GM12875 (cell line): ENCODE measurements at regions not wholly inside any gene's neighbourhood (a gene's known extent, or its start where the extent isn't known, plus 50 kb on each side); places are given as distances from the start of the nearest gene placed in this dataset.

ENCODE experiments used
- H3K4me3 ChIP-seq: one replicate; pipeline ENCODE4 v1.5.1; 2011; ENCODE audit warnings: low read depth, low read length, control low read depth
- TF ChIP-seq, protein P1 (sequence below): IDR thresholded peaks from 2 replicates; pipeline ENCODE4 v1.5.1; 2011; ENCODE audit warnings: low read depth, mild to moderate bottlenecking, control low read depth, inconsistent platforms, low read length, moderate library complexity, borderline replicate concordance; ENCODE audit not compliant: insufficient read depth

DNA sequence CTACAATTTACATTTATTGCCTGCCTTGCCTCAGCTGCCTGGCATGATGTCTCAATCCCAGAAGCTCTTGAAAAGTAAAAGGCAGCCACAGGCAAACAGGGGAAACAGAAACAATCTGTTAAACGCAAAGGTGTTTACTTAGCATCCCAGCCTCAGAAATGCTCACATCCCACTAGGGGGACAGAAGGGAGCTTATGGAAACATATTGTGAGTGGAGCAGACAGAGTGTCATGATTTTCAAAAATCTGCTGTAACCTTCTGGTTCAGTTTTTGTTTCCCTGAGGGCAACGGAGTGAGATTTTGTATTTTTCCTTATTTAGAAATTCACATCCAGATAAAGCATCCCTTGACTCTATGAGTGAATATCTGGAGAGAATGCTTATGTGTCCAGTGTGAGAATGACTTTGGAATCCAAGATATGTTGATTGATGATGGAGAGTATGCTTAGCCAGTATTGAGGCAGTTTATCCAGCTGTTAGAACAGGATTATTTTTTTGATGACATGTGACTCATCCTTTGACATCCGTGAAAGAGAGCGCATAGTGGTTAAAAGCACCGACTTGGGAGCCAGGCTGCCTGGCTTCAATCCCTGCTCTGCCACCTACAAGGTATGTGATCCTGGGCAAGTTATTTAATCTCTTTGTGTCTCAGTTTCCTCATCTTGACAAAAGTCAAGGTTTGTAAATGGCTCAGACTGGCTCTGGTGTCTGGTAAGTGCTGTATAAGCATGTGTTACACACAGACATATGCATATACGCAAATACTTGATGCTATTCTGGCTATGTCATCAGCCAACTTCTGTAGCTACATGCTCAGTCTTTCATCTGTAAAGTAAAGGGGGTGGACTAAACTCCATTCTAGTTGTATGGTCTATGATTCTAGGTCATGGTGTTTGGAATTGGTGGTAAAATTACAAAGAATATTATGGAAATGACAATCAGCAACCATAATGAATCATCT, 381.2 kb downstream of the RAPGEF2 start:
- TF ChIP-seq, protein P1, sequence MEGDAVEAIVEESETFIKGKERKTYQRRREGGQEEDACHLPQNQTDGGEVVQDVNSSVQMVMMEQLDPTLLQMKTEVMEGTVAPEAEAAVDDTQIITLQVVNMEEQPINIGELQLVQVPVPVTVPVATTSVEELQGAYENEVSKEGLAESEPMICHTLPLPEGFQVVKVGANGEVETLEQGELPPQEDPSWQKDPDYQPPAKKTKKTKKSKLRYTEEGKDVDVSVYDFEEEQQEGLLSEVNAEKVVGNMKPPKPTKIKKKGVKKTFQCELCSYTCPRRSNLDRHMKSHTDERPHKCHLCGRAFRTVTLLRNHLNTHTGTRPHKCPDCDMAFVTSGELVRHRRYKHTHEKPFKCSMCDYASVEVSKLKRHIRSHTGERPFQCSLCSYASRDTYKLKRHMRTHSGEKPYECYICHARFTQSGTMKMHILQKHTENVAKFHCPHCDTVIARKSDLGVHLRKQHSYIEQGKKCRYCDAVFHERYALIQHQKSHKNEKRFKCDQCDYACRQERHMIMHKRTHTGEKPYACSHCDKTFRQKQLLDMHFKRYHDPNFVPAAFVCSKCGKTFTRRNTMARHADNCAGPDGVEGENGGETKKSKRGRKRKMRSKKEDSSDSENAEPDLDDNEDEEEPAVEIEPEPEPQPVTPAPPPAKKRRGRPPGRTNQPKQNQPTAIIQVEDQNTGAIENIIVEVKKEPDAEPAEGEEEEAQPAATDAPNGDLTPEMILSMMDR, result no peak

DNA sequence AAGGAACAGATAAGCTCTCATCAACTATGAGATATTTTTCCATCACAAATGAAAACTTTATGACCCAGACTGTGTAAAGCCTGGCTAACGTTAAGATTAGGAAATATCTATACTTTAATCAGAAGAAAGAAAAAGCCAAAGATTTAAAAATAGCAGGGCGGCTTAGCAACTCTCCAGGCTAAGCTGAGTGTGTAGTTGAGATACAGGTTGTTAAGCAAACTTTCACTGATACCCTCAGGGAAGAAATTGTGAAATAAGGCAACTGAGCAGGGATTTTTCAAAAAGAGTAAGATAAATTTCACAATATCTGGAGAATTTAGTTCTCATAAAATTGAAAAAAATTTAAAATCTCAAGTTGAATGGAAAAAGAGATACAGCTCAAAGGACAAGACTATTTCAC, 382.0 kb downstream of the RAPGEF2 start:
- no peak overlapping the region for H3K4me3 ChIP-seq
- TF ChIP-seq, protein P1, result no peak

More for the DNA sequence above, 381.2 kb downstream of the RAPGEF2 start:
- no peak overlapping the region for H3K4me3 ChIP-seq

DNA sequence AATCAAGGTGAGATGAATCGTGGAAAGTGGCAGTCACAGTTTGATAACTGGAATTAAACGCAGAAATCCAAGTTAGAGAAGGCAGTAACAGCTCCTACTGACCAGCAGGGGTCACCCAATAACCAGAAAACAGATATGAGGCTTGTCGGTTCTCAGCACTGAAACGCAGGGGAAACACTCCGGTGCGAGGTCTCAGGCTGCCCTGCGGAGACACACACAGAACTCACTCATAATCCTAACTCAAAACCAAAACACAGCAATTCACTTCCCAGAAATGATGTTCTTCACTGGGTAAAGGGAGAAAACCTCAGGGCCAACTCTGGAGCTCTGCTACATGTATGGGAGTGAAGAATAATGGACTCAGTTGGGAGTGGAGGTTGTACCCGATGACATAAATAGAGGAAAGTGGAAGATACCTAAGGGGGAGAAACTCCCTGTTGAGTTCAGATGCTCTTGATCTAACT, 384.4 kb downstream of the RAPGEF2 start:
- no peak overlapping the region for H3K4me3 ChIP-seq
- TF ChIP-seq, protein P1, result peak; percentile 67; the same call in 1 of the 2 replicates

DNA sequence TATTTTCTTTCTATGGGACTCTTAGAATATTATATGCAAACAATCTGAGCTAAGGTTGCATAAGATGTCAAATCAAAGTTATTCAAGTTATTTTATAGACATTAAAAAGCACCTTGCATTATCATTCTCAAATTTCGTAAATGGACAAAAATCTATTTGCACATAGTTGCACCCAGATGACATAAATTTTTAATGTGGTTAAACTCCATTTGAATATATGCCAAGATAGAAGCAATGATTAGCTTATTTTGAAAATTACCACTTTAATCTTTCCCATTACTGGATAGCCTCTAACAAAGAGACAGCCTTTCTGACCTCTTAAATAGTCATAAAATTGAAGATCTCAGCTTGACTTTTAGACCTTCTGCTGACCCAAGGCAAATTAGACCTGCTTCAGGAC, 386.8 kb downstream of the RAPGEF2 start:
- no peak overlapping the region for H3K4me3 ChIP-seq
- TF ChIP-seq, protein P1, result no peak

DNA sequence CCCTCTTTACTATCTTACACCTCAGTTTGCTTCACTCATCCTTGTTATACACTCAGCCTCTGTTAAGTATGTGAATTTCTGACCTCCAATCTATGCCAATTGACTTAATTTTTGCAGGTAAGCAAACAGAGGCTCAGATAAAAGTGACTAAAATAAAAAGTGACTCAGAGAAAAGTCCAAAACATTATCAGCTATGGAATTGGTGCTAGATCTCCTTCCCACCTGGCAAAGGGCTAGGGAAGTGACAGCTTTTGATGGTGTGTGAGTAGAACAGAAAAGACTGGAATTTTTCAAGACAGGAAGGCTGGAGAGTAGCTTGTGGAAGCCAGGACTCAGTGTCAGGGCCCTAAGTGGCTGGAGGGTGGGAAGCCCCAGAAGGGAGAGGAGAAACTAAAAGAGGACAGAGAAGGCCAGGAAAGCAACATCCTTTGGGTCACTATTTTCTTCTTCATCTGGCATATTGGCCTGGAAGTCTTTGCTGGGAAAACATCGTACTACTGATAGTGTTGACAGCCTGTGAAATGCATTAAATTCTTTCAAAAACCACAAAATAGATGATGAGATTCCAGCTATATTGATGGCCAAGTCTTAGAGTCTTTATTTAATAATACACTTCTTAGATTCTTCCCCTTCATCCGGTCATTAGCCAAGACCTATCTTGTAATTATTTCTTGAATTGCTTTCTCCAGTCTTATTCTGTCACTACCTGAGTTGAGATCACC, 392.8 kb downstream of the RAPGEF2 start:
- TF ChIP-seq, protein P1, result no peak
- H3K4me3 ChIP-seq, result no peak overlapping the region

DNA sequence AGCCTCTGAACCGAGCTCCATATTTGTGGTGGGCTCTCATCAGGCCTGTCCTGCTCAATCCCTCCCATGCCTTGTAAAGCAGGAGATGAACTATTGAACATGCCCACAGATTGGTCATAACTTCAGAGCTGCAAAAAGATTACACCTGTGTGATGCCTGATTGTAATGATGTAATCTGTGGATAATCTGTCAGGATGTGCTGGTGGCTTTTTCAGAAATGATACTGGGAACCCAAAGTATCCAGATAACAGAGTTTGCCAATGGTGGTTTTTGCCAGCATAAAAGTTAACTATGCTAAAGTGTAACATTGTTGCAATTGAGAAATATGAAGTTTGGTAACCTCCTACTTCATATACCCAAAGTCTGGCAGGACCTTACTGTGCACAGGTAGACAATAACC, 393.4 kb downstream of the RAPGEF2 start:
- TF ChIP-seq, protein P1, result no peak
- no peak overlapping the region for H3K4me3 ChIP-seq
